SK-N-MC (cell line): ENCODE measurements at regions not wholly inside any gene's neighbourhood (a gene's known extent, or its start where the extent isn't known, plus 50 kb on each side); places are given as distances from the start of the nearest gene placed in this dataset.

Experiments
- EZH2 ChIP-seq: fragments of 200-600 bp; sonication (generic); IDR thresholded peaks from one replicate; pipeline ENCODE4 v1.6.1; 2017; ENCODE audit warnings: antibody characterized with exemption
- POLR2AphosphoS5 ChIP-seq: IDR thresholded peaks from 2 replicates; pipeline ENCODE4 v1.6.1; 2012; ENCODE audit warnings: mild to moderate bottlenecking, low read depth, low read length, borderline replicate concordance

- TF ChIP-seq POLR2AphosphoS5 (no peak), EZH2 (no peak)
These were observed 782.7 kb upstream of the KIF2B start for GRCh38 chr17:53039981-53040380.
